Keratinocyte (primary cell): ENCODE measurements at regions not wholly inside any gene's neighbourhood (a gene's known extent, or its start where the extent isn't known, plus 50 kb on each side); places are given as distances from the start of the nearest gene placed in this dataset.

Source experiments
- CTCF ChIP-seq, 3 experiments: IDR thresholded peaks in 1 of 3; conservative IDR thresholded peaks in 1 of 3; optimal IDR thresholded peaks in 1 of 3; 2 replicates in 2 of 3; 3 replicates in 1 of 3; pipeline versions ENCODE3 to v1.5.1; 2011; ENCODE audit warnings: low read length in 3 of 3, mild to moderate bottlenecking in 3 of 3, moderate library complexity in 2 of 3, control low read depth in 1 of 3, inconsistent platforms in 1 of 3; ENCODE audit not compliant: insufficient read depth in 2 of 3; ENCODE audit errors: extremely low read depth in 1 of 3
- EZH2 ChIP-seq: IDR thresholded peaks from one replicate; pipeline ENCODE4 v1.6.1; 2012; ENCODE audit warnings: inconsistent platforms, mild to moderate bottlenecking, low read length, moderate library complexity

DNA sequence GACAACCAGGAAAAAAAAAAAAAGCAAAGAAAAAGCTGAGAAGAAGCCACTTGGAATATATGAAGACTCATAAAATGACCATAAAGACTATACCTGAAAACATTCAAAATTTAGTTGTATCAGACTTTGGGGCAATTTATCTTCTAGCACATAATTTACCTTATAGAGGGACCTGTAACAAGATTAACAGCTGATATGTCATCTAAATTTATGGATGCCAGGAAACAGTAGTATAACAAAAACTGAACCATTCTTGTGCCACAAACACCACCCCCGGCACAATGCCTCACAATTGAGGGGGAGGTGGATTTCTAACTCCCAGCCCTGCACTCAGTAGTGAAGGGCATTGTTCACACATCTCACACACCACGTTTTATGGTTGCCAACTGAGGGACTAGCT lies 1352.0 kb downstream of the BRINP3 start:
- no peak for TF ChIP-seq CTCF (optimal IDR thresholded peaks at IDR 0.05 in 1 of 3, IDR thresholded peaks at IDR 0.05 in 1 of 3, conservative IDR thresholded peaks at IDR 0.05 in 1 of 3; ENCODE audit: extremely low read depth in 1 of 3, insufficient read depth in 2 of 3, low read length in 3 of 3)
- no peak for TF ChIP-seq EZH2
